NCI-H1048 (cell line): ENCODE measurements at regions not wholly inside any gene's neighbourhood (a gene's known extent, or its start where the extent isn't known, plus 50 kb on each side); places are given as distances from the start of the nearest gene placed in this dataset.
"Not testable (repeated sequence)": the region's sequence is repeated elsewhere in the genome, so short reads cannot be mapped to it uniquely, and the experiment has no call there.

Source experiments
- DNase-seq: peaks from one replicate; lab custom pipeline; 2025; lab: John Stamatoyannopoulos, UW

GRCh38 chr10:117748058-117748457 is 205.5 kb downstream of the EMX2 start:
- DNase-seq, result no peak

- DNase-seq, result no peak
Observed at GRCh38 chr10:117750616-117751015, 208.1 kb downstream of the EMX2 start.

GRCh38 chr10:117751259-117751658 is 208.7 kb downstream of the EMX2 start:
- no peak for DNase-seq

- DNase-seq, result no peak
Observed at GRCh38 chr10:117752103-117752502, 209.6 kb downstream of the EMX2 start.

- DNase-seq, result no peak
Observed at GRCh38 chr10:117754770-117755658, 212.5 kb downstream of the EMX2 start.

- no peak for DNase-seq
Observed at GRCh38 chr10:117755659-117756014, 213.1 kb downstream of the EMX2 start.

- DNase-seq, result no peak
Observed at GRCh38 chr10:117757086-117757720, 214.7 kb downstream of the EMX2 start.

- DNase-seq, result no peak
Observed at GRCh38 chr10:117759266-117759665, 216.7 kb downstream of the EMX2 start.

- no peak for DNase-seq
Observed at GRCh38 chr10:117761695-117762094, 219.1 kb downstream of the EMX2 start.

- no peak for DNase-seq
Observed at GRCh38 chr10:117762126-117762818, 219.7 kb downstream of the EMX2 start.

GRCh38 chr10:117762819-117763172 is 220.2 kb downstream of the EMX2 start:
- DNase-seq, result no peak

- no peak for DNase-seq
Observed at GRCh38 chr10:117763528-117763927, 221.0 kb downstream of the EMX2 start.

GRCh38 chr10:117768333-117769042 is 225.9 kb downstream of the EMX2 start:
- no peak for DNase-seq

- no peak for DNase-seq
Observed at GRCh38 chr10:117775526-117775925, 233.0 kb downstream of the EMX2 start.

- DNase-seq, result not testable (repeated sequence)
Observed at GRCh38 chr10:117777222-117777621, 234.7 kb downstream of the EMX2 start.

- no peak for DNase-seq
Observed at GRCh38 chr10:117778241-117778640, 235.7 kb downstream of the EMX2 start.

GRCh38 chr10:117780411-117780810 is 237.9 kb downstream of the EMX2 start:
- DNase-seq, result no peak

GRCh38 chr10:117781216-117781831 is 238.8 kb downstream of the EMX2 start:
- DNase-seq, result no peak

GRCh38 chr10:117782276-117782675 is 239.7 kb downstream of the EMX2 start:
- no peak for DNase-seq

GRCh38 chr10:117783698-117784395 is 241.3 kb downstream of the EMX2 start:
- no peak for DNase-seq

- no peak for DNase-seq
Observed at GRCh38 chr10:117784776-117785175, 242.2 kb downstream of the EMX2 start.
